WTC11 (cell line): ENCODE measurements at regions not wholly inside any gene's neighbourhood (a gene's known extent, or its start where the extent isn't known, plus 50 kb on each side); places are given as distances from the start of the nearest gene placed in this dataset.
A peak's percentile ranks its signal among the peaks of the same experiment; 100 is the strongest.

Experiments used
- ATAC-seq: fragments of 200-7000 bp; cut with Tn5 transposase; 2 replicates; pipeline ENCODE4 v1.10.0; 2021; ENCODE audit warnings: mild to moderate bottlenecking, moderate library complexity
- CTCF ChIA-PET: fragments of 300-600 bp; sonication (Branson Sonifier 250); formaldehyde crosslinking; loops from one replicate; lab custom pipeline; 2021; ENCODE audit warnings: antibody characterized with exemption; lab: Charles Lee
- POLR2A ChIA-PET: fragments of 350-600 bp; sonication (Branson Sonifier 250); formaldehyde crosslinking; loops from one replicate; lab custom pipeline; 2021; ENCODE audit warnings: antibody characterized with exemption; lab: Charles Lee
- DNase-seq: peaks from one replicate; pipeline ENCODE4 v3.0.0; 2021; ENCODE audit warnings: low spot score
- H3K27ac Mint-ChIP-seq: 2 replicates; pipeline ENCODE4 v1.8.0; 2021; ENCODE audit warnings: mixed read lengths
- H3K27me3 Mint-ChIP-seq: 2 replicates; pipeline ENCODE4 v1.8.0; 2021; ENCODE audit warnings: low read depth, mild to moderate bottlenecking, moderate library complexity, mixed read lengths
- H3K36me3 Mint-ChIP-seq: 2 replicates; pipeline ENCODE4 v1.8.0; 2021; ENCODE audit warnings: mixed read lengths
- H3K4me1 Mint-ChIP-seq: 2 replicates; pipeline ENCODE4 v1.8.0; 2022; ENCODE audit warnings: mixed read lengths
- H3K4me3 Mint-ChIP-seq: 2 replicates; pipeline ENCODE4 v1.8.0; 2021; ENCODE audit warnings: mild to moderate bottlenecking, moderate library complexity, mixed read lengths
- H3K9me3 Mint-ChIP-seq: 2 replicates; pipeline ENCODE4 v1.8.0; 2021; ENCODE audit warnings: mixed read lengths
- AR ChIP-seq: fragments of 250-450 bp; sonication (Bioruptor Pico); IDR thresholded peaks from 2 replicates; pipeline ENCODE4 v1.9.0; 2021; ENCODE audit warnings: mild to moderate bottlenecking
- CREM ChIP-seq: sonication (generic); formaldehyde crosslinking; IDR thresholded peaks from 2 replicates; pipeline ENCODE4 v1.8.1; 2022; ENCODE audit warnings: mild to moderate bottlenecking, missing genetic modification reagents, moderate library complexity
- ELF4 ChIP-seq: sonication (generic); formaldehyde crosslinking; IDR thresholded peaks from 2 replicates; pipeline ENCODE4 v1.8.1; 2022; ENCODE audit warnings: low read depth, mild to moderate bottlenecking, moderate library complexity, missing genetic modification reagents
- FOXK1 ChIP-seq: sonication (generic); formaldehyde crosslinking; IDR thresholded peaks from 2 replicates; pipeline ENCODE4 v1.8.0; 2022; ENCODE audit warnings: mild to moderate bottlenecking, moderate library complexity, missing genetic modification reagents
- FOXP1 ChIP-seq: sonication (generic); formaldehyde crosslinking; IDR thresholded peaks from 2 replicates; pipeline ENCODE4 v1.8.0; 2022; ENCODE audit warnings: missing genetic modification reagents, mild to moderate bottlenecking, moderate library complexity, borderline replicate concordance
- FOXP4 ChIP-seq: sonication (generic); formaldehyde crosslinking; IDR thresholded peaks from 2 replicates; pipeline ENCODE4 v1.8.0; 2022; ENCODE audit warnings: mild to moderate bottlenecking, missing genetic modification reagents
- GTF2I ChIP-seq: fragments of 250-450 bp; sonication (Bioruptor Pico); conservative IDR thresholded peaks from 2 replicates; pipeline ENCODE4 v1.4.0; 2021; ENCODE audit warnings: mild to moderate bottlenecking
- HMGXB4 ChIP-seq: sonication (generic); formaldehyde crosslinking; IDR thresholded peaks from 2 replicates; pipeline ENCODE4 v1.8.1; 2023; ENCODE audit warnings: mild to moderate bottlenecking, moderate library complexity, missing genetic modification reagents
- IRF2 ChIP-seq: sonication (generic); formaldehyde crosslinking; IDR thresholded peaks from 2 replicates; pipeline ENCODE4 v1.8.0; 2022; ENCODE audit warnings: low read depth, missing genetic modification reagents, borderline replicate concordance
- KAT7 ChIP-seq: sonication (generic); formaldehyde crosslinking; IDR thresholded peaks from 2 replicates; pipeline ENCODE4 v1.8.1; 2023; ENCODE audit warnings: missing genetic modification reagents, mild to moderate bottlenecking, borderline replicate concordance
- MYBL2 ChIP-seq: sonication (generic); formaldehyde crosslinking; IDR thresholded peaks from 2 replicates; pipeline ENCODE4 v1.8.1; 2023; ENCODE audit warnings: mild to moderate bottlenecking, moderate library complexity, missing genetic modification reagents
- NFATC4 ChIP-seq: fragments of 250-450 bp; sonication (Bioruptor Pico); IDR thresholded peaks from 2 replicates; pipeline ENCODE4 v1.9.0; 2021; ENCODE audit warnings: mild to moderate bottlenecking
- NR2C2 ChIP-seq: sonication (generic); formaldehyde crosslinking; IDR thresholded peaks from 2 replicates; pipeline ENCODE4 v1.8.0; 2022; ENCODE audit warnings: mild to moderate bottlenecking, missing genetic modification reagents
- NR3C1 ChIP-seq: sonication (generic); formaldehyde crosslinking; conservative IDR thresholded peaks from 2 replicates; pipeline ENCODE4 v1.8.1; 2023; ENCODE audit warnings: low read depth, mild to moderate bottlenecking, missing genetic modification reagents
- SMAD4 ChIP-seq: sonication (generic); formaldehyde crosslinking; IDR thresholded peaks from 2 replicates; pipeline ENCODE4 v1.8.0; 2022; ENCODE audit warnings: mild to moderate bottlenecking, missing genetic modification reagents
- SP1 ChIP-seq: sonication (generic); formaldehyde crosslinking; conservative IDR thresholded peaks from 2 replicates; pipeline ENCODE4 v1.8.1; 2022; ENCODE audit warnings: missing genetic modification reagents
- ZBTB21 ChIP-seq: sonication (generic); formaldehyde crosslinking; IDR thresholded peaks from 2 replicates; pipeline ENCODE4 v1.8.1; 2023; ENCODE audit warnings: mild to moderate bottlenecking, missing genetic modification reagents, borderline replicate concordance
- ZBTB43 ChIP-seq: sonication (generic); formaldehyde crosslinking; IDR thresholded peaks from 2 replicates; pipeline ENCODE4 v1.8.1; 2023; ENCODE audit warnings: mild to moderate bottlenecking, missing genetic modification reagents
- ZNF263 ChIP-seq: sonication (generic); formaldehyde crosslinking; IDR thresholded peaks from 2 replicates; pipeline ENCODE4 v1.8.1; 2022; ENCODE audit warnings: low read depth, mild to moderate bottlenecking, moderate library complexity, missing genetic modification reagents
- ZNF423 ChIP-seq: fragments of 250-450 bp; sonication (Bioruptor Pico); IDR thresholded peaks from 2 replicates; pipeline ENCODE4 v2.1.2; 2022; ENCODE audit warnings: mild to moderate bottlenecking, moderate library complexity
- ZNF671 ChIP-seq: fragments of 250-450 bp; sonication (Bioruptor Pico); IDR thresholded peaks from 2 replicates; pipeline ENCODE4 v1.8.0; 2021; ENCODE audit warnings: mild to moderate bottlenecking

GRCh38 chr21:41597227-41597626, 89.3 kb upstream of the TMPRSS2 start (continued):
- TF ChIP-seq ZBTB21 (CRISPR knock-in tag): no peak
- no peak for TF ChIP-seq FOXK1
- TF ChIP-seq, all 79 proteins: peak for 0

GRCh38 chr21:41596241-41596925, 88.4 kb upstream of the TMPRSS2 start:
- ATAC-seq (no peak), DNase-seq (no peak)
- Mint-ChIP-seq H3K9me3 (no peaks in the 10 kb centered on the region), H3K27ac (no peak overlapping the region), H3K27me3 (peaks cover 12% of the 10 kb centered on the region), H3K4me3 (no peak overlapping the region), H3K36me3 (no peaks in the 10 kb centered on the region), H3K4me1 (peaks cover 24% of the 10 kb centered on the region)
- POLR2A ChIA-PET: no interaction called here
- TF ChIP-seq ZBTB43 (CRISPR knock-in tag) (no peak), ZNF671 (CRISPR knock-in tag) (no peak), ZNF423 (CRISPR knock-in tag) (no peak)
- CTCF ChIA-PET: interaction anchor here (1.1 to 1.9 kb wide), 2 partner anchors 16 to 220 kb away, joined by 4 to 7 read pairs; no protein-coding TSS in a partner anchor

- no peak for DNase-seq
- no peaks in the 10 kb centered on the region for H3K36me3 Mint-ChIP-seq
- peaks cover 1% of the 10 kb centered on the region; the same call in 1 of the 2 replicates for H3K9me3 Mint-ChIP-seq
- no peak overlapping the region; the same call in 1 of the 2 replicates for H3K4me3 Mint-ChIP-seq
- H3K27me3 Mint-ChIP-seq: peaks cover 17% of the 10 kb centered on the region
- no peak for TF ChIP-seq ELF4
- TF ChIP-seq NR2C2: no peak
- no peak for TF ChIP-seq FOXP1 (CRISPR knock-in tag)
- TF ChIP-seq CREM (CRISPR knock-in tag): no peak
- TF ChIP-seq IRF2: no peak
- no peak for TF ChIP-seq SMAD4 (CRISPR knock-in tag)
- TF ChIP-seq MYBL2: no peak
- TF ChIP-seq AR (CRISPR knock-in tag): no peak
- TF ChIP-seq SP1 (CRISPR knock-in tag): no peak
- no peak for TF ChIP-seq GTF2I (CRISPR knock-in tag)
- TF ChIP-seq KAT7 (CRISPR knock-in tag): no peak
- TF ChIP-seq NR3C1 (CRISPR knock-in tag): no peak
- TF ChIP-seq HMGXB4 (CRISPR knock-in tag): no peak
- TF ChIP-seq FOXP4 (CRISPR knock-in tag): no peak
- TF ChIP-seq ZNF263: no peak
- TF ChIP-seq NFATC4: no peak
- peaks cover 24% of the 10 kb centered on the region for H3K4me1 Mint-ChIP-seq
- H3K27ac Mint-ChIP-seq: no peak overlapping the region
- ChIA-PET POLR2A (no interaction called here), CTCF (interaction anchor here (1.0 kb wide), 1 partner anchor 18 kb away, joined by 5 read pairs; no protein-coding TSS in a partner anchor)
- ATAC-seq: peak; percentile 34; the same call in 1 of the 2 replicates
These were observed 86.3 kb upstream of the TMPRSS2 start for GRCh38 chr21:41594268-41594667.
